Calu3 (cell line): ENCODE measurements at regions not wholly inside any gene's neighbourhood (a gene's known extent, or its start where the extent isn't known, plus 50 kb on each side); places are given as distances from the start of the nearest gene placed in this dataset.

Experiments used
- BruUV-seq: library from RNA; stranded (reverse); fragments of 400-500 nt; replicated peaks from 2 replicates; lab custom pipeline; 2021; lab: Mats Ljungman, UMichigan
- CTCF ChIA-PET: fragments of 300-600 bp; sonication (Branson Sonifier 250); formaldehyde crosslinking; loops from one replicate; lab custom pipeline; 2022; ENCODE audit warnings: antibody characterized with exemption; lab: Charles Lee
- DNase-seq: peaks from one replicate; pipeline ENCODE4 v3.0.0; 2022
- H3K27ac Mint-ChIP-seq: one replicate; pipeline ENCODE4 v1.8.0; 2022; ENCODE audit warnings: mixed read lengths; ENCODE audit not compliant: unreplicated experiment
- H3K27me3 Mint-ChIP-seq: one replicate; pipeline ENCODE4 v1.8.0; 2022; ENCODE audit warnings: mixed read lengths; ENCODE audit not compliant: unreplicated experiment
- H3K36me3 Mint-ChIP-seq: one replicate; pipeline ENCODE4 v1.8.0; 2022; ENCODE audit warnings: mild to moderate bottlenecking, moderate library complexity, mixed read lengths; ENCODE audit not compliant: insufficient read depth, unreplicated experiment
- H3K4me1 Mint-ChIP-seq: one replicate; pipeline ENCODE4 v1.8.0; 2022; ENCODE audit warnings: mild to moderate bottlenecking, low read depth, mixed read lengths; ENCODE audit not compliant: unreplicated experiment
- H3K4me3 Mint-ChIP-seq: one replicate; pipeline ENCODE4 v1.8.0; 2022; ENCODE audit warnings: mild to moderate bottlenecking, low read depth, moderate library complexity, mixed read lengths; ENCODE audit not compliant: unreplicated experiment
- H3K9me3 Mint-ChIP-seq: one replicate; pipeline ENCODE4 v1.8.0; 2022; ENCODE audit warnings: low read depth, mixed read lengths; ENCODE audit not compliant: unreplicated experiment
- intact Hi-C: fragments of 100-400 bp; cut with micrococcal nuclease; formaldehyde crosslinking; loops from one replicate; pipeline ENCODE4 v1.10.0; 2022; ENCODE audit not compliant: unreplicated experiment
- TF ChIP-seq, protein P1 (sequence below): fragments of 200-600 bp; IDR thresholded peaks from one replicate; pipeline ENCODE4 v1.8.0; 2022; ENCODE audit warnings: antibody characterized with exemption; ENCODE audit not compliant: unreplicated experiment

DNA sequence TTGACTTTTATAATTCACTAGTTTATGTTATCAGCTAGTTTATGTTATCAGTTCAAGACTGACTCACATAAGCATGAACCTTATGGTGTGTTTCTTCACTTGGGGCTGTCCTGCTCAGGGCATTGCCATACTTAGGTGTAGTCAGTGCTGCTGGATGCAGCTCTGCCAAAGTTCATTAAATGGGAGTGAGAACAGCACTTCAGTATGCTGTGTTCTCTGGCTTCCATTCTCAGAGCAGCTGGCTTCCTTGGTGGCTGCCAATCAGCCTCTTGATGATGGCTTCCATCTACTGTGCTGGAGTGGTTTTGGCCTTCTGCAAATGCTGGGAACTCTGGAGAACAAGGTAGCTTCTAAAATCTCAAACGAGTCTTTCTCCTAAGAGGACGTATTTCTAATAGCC is 170.7 kb downstream of the TDRD15 start:
- no peak for DNase-seq
- no TSS peak for BruUV-seq
- H3K27me3 Mint-ChIP-seq = peaks cover 57% of the 10 kb centered on the region
- TF ChIP-seq, protein P1, sequence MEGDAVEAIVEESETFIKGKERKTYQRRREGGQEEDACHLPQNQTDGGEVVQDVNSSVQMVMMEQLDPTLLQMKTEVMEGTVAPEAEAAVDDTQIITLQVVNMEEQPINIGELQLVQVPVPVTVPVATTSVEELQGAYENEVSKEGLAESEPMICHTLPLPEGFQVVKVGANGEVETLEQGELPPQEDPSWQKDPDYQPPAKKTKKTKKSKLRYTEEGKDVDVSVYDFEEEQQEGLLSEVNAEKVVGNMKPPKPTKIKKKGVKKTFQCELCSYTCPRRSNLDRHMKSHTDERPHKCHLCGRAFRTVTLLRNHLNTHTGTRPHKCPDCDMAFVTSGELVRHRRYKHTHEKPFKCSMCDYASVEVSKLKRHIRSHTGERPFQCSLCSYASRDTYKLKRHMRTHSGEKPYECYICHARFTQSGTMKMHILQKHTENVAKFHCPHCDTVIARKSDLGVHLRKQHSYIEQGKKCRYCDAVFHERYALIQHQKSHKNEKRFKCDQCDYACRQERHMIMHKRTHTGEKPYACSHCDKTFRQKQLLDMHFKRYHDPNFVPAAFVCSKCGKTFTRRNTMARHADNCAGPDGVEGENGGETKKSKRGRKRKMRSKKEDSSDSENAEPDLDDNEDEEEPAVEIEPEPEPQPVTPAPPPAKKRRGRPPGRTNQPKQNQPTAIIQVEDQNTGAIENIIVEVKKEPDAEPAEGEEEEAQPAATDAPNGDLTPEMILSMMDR = no peak
- H3K27ac Mint-ChIP-seq = no peak overlapping the region
- intact Hi-C loops = no loop called here
- no peaks in the 10 kb centered on the region for H3K36me3 Mint-ChIP-seq
- no peak overlapping the region for H3K4me3 Mint-ChIP-seq
- H3K9me3 Mint-ChIP-seq = no peaks in the 10 kb centered on the region
- CTCF ChIA-PET = no interaction called here
- no peaks in the 10 kb centered on the region for H3K4me1 Mint-ChIP-seq

GRCh38 chr2:21299411-21299810 is 175.6 kb downstream of the TDRD15 start:
- Mint-ChIP-seq H3K9me3 (no peaks in the 10 kb centered on the region), H3K27me3 (peaks cover 50% of the 10 kb centered on the region), H3K27ac (no peak overlapping the region), H3K36me3 (no peaks in the 10 kb centered on the region), H3K4me3 (no peak overlapping the region), H3K4me1 (no peaks in the 10 kb centered on the region)
- no peak for DNase-seq
- TF ChIP-seq, protein P1 = no peak
- intact Hi-C loops = no loop called here
- no TSS peak for BruUV-seq
- CTCF ChIA-PET = no interaction called here

GRCh38 chr2:21301871-21302455 is 178.2 kb downstream of the TDRD15 start:
- Mint-ChIP-seq H3K27me3 (peaks cover 24% of the 10 kb centered on the region), H3K4me3 (no peak overlapping the region), H3K4me1 (no peaks in the 10 kb centered on the region), H3K36me3 (no peaks in the 10 kb centered on the region), H3K27ac (no peak overlapping the region), H3K9me3 (no peaks in the 10 kb centered on the region)
- DNase-seq = no peak
- TF ChIP-seq, protein P1 = no peak
- no TSS peak for BruUV-seq
- CTCF ChIA-PET = interaction anchor here (1.7 kb wide), 1 partner anchor 15 kb away, joined by 3 read pairs; no protein-coding TSS in a partner anchor
- intact Hi-C loops = no loop called here

DNA sequence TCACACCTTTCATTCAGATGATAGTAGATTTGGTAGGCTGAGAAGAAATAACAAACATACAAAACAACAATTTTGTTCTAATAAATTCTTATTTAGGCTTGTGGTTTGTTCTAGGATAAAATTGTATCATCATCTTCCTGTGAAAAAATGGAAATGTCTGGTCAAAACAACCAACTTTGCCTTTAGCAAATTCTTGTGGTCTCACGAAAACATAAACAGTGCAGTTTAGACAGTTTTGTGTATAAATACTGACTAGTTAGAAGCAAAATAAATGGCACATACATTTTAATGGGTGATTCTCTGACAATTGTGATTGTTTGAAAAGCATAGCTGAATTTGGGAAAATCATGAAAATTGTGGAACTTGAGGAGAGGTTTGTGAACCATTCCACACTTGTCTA is 180.1 kb downstream of the TDRD15 start:
- H3K9me3 Mint-ChIP-seq = no peaks in the 10 kb centered on the region
- intact Hi-C loops = no loop called here
- no peak overlapping the region for H3K4me3 Mint-ChIP-seq
- peaks cover 5% of the 10 kb centered on the region for H3K27me3 Mint-ChIP-seq
- CTCF ChIA-PET = no interaction called here
- TF ChIP-seq, protein P1 = no peak
- BruUV-seq = no TSS peak
- no peak for DNase-seq
- no peak overlapping the region for H3K27ac Mint-ChIP-seq
- H3K36me3 Mint-ChIP-seq = no peaks in the 10 kb centered on the region
- no peaks in the 10 kb centered on the region for H3K4me1 Mint-ChIP-seq
